ENCODE measurements at regions not wholly inside any gene's neighbourhood (a gene's known extent, or its start where the extent isn't known, plus 50 kb on each side); places are given as distances from the start of the nearest gene placed in this dataset.

- TF ChIP-seq, protein P1, sequence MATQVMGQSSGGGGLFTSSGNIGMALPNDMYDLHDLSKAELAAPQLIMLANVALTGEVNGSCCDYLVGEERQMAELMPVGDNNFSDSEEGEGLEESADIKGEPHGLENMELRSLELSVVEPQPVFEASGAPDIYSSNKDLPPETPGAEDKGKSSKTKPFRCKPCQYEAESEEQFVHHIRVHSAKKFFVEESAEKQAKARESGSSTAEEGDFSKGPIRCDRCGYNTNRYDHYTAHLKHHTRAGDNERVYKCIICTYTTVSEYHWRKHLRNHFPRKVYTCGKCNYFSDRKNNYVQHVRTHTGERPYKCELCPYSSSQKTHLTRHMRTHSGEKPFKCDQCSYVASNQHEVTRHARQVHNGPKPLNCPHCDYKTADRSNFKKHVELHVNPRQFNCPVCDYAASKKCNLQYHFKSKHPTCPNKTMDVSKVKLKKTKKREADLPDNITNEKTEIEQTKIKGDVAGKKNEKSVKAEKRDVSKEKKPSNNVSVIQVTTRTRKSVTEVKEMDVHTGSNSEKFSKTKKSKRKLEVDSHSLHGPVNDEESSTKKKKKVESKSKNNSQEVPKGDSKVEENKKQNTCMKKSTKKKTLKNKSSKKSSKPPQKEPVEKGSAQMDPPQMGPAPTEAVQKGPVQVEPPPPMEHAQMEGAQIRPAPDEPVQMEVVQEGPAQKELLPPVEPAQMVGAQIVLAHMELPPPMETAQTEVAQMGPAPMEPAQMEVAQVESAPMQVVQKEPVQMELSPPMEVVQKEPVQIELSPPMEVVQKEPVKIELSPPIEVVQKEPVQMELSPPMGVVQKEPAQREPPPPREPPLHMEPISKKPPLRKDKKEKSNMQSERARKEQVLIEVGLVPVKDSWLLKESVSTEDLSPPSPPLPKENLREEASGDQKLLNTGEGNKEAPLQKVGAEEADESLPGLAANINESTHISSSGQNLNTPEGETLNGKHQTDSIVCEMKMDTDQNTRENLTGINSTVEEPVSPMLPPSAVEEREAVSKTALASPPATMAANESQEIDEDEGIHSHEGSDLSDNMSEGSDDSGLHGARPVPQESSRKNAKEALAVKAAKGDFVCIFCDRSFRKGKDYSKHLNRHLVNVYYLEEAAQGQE (IDR thresholded peaks at IDR 0.05; ENCODE audit: borderline replicate concordance) = no peak
- TF ChIP-seq, protein P1 (CRISPR knock-in tag; IDR thresholded peaks at IDR 0.05; ENCODE audit: low read depth) = no peak
- no peak for TF ChIP-seq HDAC6 (IDR thresholded peaks at IDR 0.05; ENCODE audit: low read depth, low read length)
- no peak for TF ChIP-seq ZNF217 (CRISPR knock-in tag; IDR thresholded peaks at IDR 0.05)
- TF ChIP-seq WHSC1 (IDR thresholded peaks at IDR 0.05; ENCODE audit: low read length) = no peak
Observed at GRCh38 chr18:42159146-42159545, 204.1 kb downstream of the PIK3C3 start (continued).
